H9 (cell line): ENCODE measurements at regions not wholly inside any gene's neighbourhood (a gene's known extent, or its start where the extent isn't known, plus 50 kb on each side); places are given as distances from the start of the nearest gene placed in this dataset.
A peak's percentile ranks its signal among the peaks of the same experiment; 100 is the strongest.

Source experiments
- DNase-seq: peaks from one replicate; pipeline ENCODE4 v3.0.0-alpha.2; 2017
- H2AFZ ChIP-seq: one replicate; pipeline ENCODE4 v1.6.1; 2013; ENCODE audit warnings: mild to moderate bottlenecking, low read length, control low read depth, moderate library complexity
- H2AK5ac ChIP-seq: 2 replicates; pipeline ENCODE4 v1.6.1; 2013; ENCODE audit warnings: low read length, control low read depth, mixed read lengths; ENCODE audit not compliant: insufficient read length
- H2BK120ac ChIP-seq: one replicate; pipeline ENCODE4 v1.6.1; 2013; ENCODE audit warnings: low read depth, mild to moderate bottlenecking, low read length, control low read depth, inconsistent platforms; ENCODE audit not compliant: poor library complexity, severe bottlenecking
- H2BK12ac ChIP-seq: 2 replicates; pipeline ENCODE4 v1.6.1; 2013; ENCODE audit warnings: low read length, control low read depth, mixed read lengths, low read depth; ENCODE audit not compliant: insufficient read length
- H2BK15ac ChIP-seq: 2 replicates; pipeline ENCODE4 v1.6.1; 2013; ENCODE audit warnings: low read depth, low read length, control low read depth
- H2BK20ac ChIP-seq: one replicate; pipeline ENCODE4 v1.6.1; 2013; ENCODE audit warnings: low read depth, mild to moderate bottlenecking, low read length, control low read depth, inconsistent platforms; ENCODE audit not compliant: poor library complexity, severe bottlenecking
- H2BK5ac ChIP-seq: 2 replicates; pipeline ENCODE4 v1.6.1; 2013; ENCODE audit warnings: low read length, control low read depth, mixed read lengths; ENCODE audit not compliant: insufficient read length
- H3K14ac ChIP-seq: 2 replicates; pipeline ENCODE4 v1.6.1; 2013; ENCODE audit warnings: low read length, control low read depth; ENCODE audit not compliant: insufficient read depth
- H3K18ac ChIP-seq: 2 replicates; pipeline ENCODE4 v1.6.1; 2013; ENCODE audit warnings: low read depth, mild to moderate bottlenecking, mixed read lengths, low read length, control low read depth; ENCODE audit not compliant: insufficient read length
- H3K23ac ChIP-seq: 2 replicates; pipeline ENCODE4 v1.6.1; 2013; ENCODE audit warnings: low read length, control low read depth, mixed read lengths, low read depth; ENCODE audit not compliant: insufficient read length
- H3K23me2 ChIP-seq: 2 replicates; pipeline ENCODE4 v1.6.1; 2013; ENCODE audit warnings: low read depth, mild to moderate bottlenecking, mixed read lengths, low read length, control low read depth; ENCODE audit not compliant: insufficient read length, poor library complexity, severe bottlenecking
- H3K27ac ChIP-seq: 2 replicates; pipeline ENCODE4 v1.5.1; 2013; ENCODE audit warnings: low read length, control low read depth, mixed read lengths, low read depth; ENCODE audit not compliant: insufficient read length
- H3K27me3 ChIP-seq: 2 replicates; pipeline ENCODE4 v1.6.1; 2013; ENCODE audit warnings: low read length, control low read depth, inconsistent platforms; ENCODE audit not compliant: insufficient read depth
- H3K4ac ChIP-seq: 2 replicates; pipeline ENCODE4 v1.6.1; 2013; ENCODE audit warnings: low read depth, mild to moderate bottlenecking, control low read depth, inconsistent platforms, low read length, moderate library complexity
- H3K4me1 ChIP-seq: 2 replicates; pipeline ENCODE4 v1.6.1; 2013; ENCODE audit warnings: low read length, control low read depth, inconsistent platforms; ENCODE audit not compliant: insufficient read depth
- H3K4me2 ChIP-seq: 2 replicates; pipeline ENCODE4 v1.6.1; 2013; ENCODE audit warnings: low read length, control low read depth, mixed read lengths; ENCODE audit not compliant: insufficient read length, insufficient read depth
- H3K56ac ChIP-seq: 2 replicates; pipeline ENCODE4 v1.6.1; 2013; ENCODE audit warnings: low read depth, mild to moderate bottlenecking, mixed read lengths, low read length, control low read depth; ENCODE audit not compliant: insufficient read length
- H3K79me1 ChIP-seq: 2 replicates; pipeline ENCODE4 v1.6.1; 2013; ENCODE audit warnings: low read depth, mild to moderate bottlenecking, moderate library complexity, low read length, control low read depth, inconsistent platforms; ENCODE audit not compliant: insufficient read depth, poor library complexity, severe bottlenecking
- H3K79me2 ChIP-seq: 2 replicates; pipeline ENCODE4 v1.6.1; 2013; ENCODE audit warnings: low read length, control low read depth, inconsistent platforms; ENCODE audit not compliant: insufficient read depth
- H3K9ac ChIP-seq: 2 replicates; pipeline ENCODE4 v1.6.1; 2013; ENCODE audit warnings: low read length, control low read depth, mixed read lengths; ENCODE audit not compliant: insufficient read length; ENCODE audit errors: extremely low read depth
- H3K9me3 ChIP-seq: one replicate; pipeline ENCODE4 v1.6.1; 2013; ENCODE audit warnings: low read depth, low read length, inconsistent platforms; ENCODE audit not compliant: control insufficient read depth
- H3T11ph ChIP-seq: one replicate; pipeline ENCODE4 v1.6.1; 2013; ENCODE audit warnings: mild to moderate bottlenecking, low read length, control low read depth, inconsistent platforms
- H4K20me1 ChIP-seq: one replicate; pipeline ENCODE4 v1.6.1; 2013; ENCODE audit not compliant: control insufficient read depth, insufficient read length, insufficient read depth
- H4K5ac ChIP-seq: 2 replicates; pipeline ENCODE4 v1.6.1; 2013; ENCODE audit warnings: low read depth, mild to moderate bottlenecking, mixed read lengths, low read length, control low read depth; ENCODE audit not compliant: insufficient read length
- H4K8ac ChIP-seq: replicated peaks from 2 replicates; pipeline ENCODE4 v1.6.1; 2013; ENCODE audit warnings: low read length, control low read depth, mixed read lengths, low read depth; ENCODE audit not compliant: insufficient read length
- H4K91ac ChIP-seq: 2 replicates; pipeline ENCODE4 v1.6.1; 2013; ENCODE audit warnings: low read depth, mild to moderate bottlenecking, moderate library complexity, mixed read lengths, low read length, control low read depth; ENCODE audit not compliant: insufficient read length
- H3K27ac Mint-ChIP-seq, 3 experiments: 2 replicates in 2 of 3; 3 replicates in 1 of 3; pipeline ENCODE4 v1.8.0; 2020 to 2021; ENCODE audit warnings: mixed read lengths in 3 of 3, mild to moderate bottlenecking in 1 of 3, moderate library complexity in 1 of 3
- H3K27me3 Mint-ChIP-seq: 2 replicates; pipeline ENCODE4 v1.8.0; 2021; ENCODE audit warnings: low read depth, mild to moderate bottlenecking, moderate library complexity, mixed read lengths
- H3K36me3 Mint-ChIP-seq, 3 experiments: 2 replicates in 2 of 3; 3 replicates in 1 of 3; pipeline ENCODE4 v1.8.0; 2020 to 2021; ENCODE audit warnings: low read depth in 3 of 3, mixed read lengths in 3 of 3; ENCODE audit not compliant: insufficient read depth in 1 of 3
- H3K4me1 Mint-ChIP-seq, 2 experiments: 2 replicates each; pipeline ENCODE4 v1.8.0; 2020; ENCODE audit warnings: mixed read lengths in 2 of 2
- H3K4me3 Mint-ChIP-seq, 2 experiments: 2 replicates in 1 of 2; 3 replicates in 1 of 2; pipeline ENCODE4 v1.8.0; 2020 to 2021; ENCODE audit warnings: mild to moderate bottlenecking in 2 of 2, mixed read lengths in 2 of 2, moderate library complexity in 1 of 2
- H3K9me3 Mint-ChIP-seq, 2 experiments: 2 replicates in 1 of 2; 3 replicates in 1 of 2; pipeline ENCODE4 v1.8.0; 2020; ENCODE audit warnings: mild to moderate bottlenecking in 2 of 2, mixed read lengths in 2 of 2, moderate library complexity in 1 of 2
- WGBS: extraction: QIAGEN DNeasy Blood & Tissue Kit; methylation state at CpG from one replicate; pipeline ENCODE4 v1.1.7; 2013; ENCODE audit warnings: missing lambda C conversion rate, low lambda C conversion rate, mixed read lengths; ENCODE audit not compliant: insufficient read length; ENCODE audit errors: extremely low coverage; 5-methylcytosine and 5-hydroxymethylcytosine counted together
- TF ChIP-seq, protein P1 (sequence below): fragments of 200-600 bp; sonication (generic); conservative IDR thresholded peaks from 3 replicates; pipeline ENCODE4 v1.8.0; 2021; ENCODE audit warnings: antibody characterized with exemption, mild to moderate bottlenecking

DNA sequence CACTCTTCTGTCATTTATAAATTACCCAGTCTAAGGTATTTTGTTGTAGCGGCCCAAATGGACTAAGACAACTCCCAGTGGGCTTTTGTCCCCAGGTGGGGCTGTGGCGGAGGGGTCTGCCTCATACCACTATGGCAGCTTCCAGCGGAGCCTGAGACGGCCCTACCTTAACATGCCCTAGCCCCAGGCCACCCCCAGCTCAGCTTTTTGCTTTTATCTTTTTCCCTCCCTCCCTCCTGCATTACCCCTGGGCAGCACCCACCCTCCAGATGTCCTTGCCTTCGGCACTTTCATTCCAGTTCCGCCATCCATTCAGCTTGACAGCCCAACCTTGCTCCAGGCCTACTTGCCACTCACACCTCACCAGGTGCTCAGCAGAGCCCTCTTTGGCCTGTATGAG, 307.3 kb downstream of the PTPRU start:
- no peak overlapping the region for H3K23ac ChIP-seq
- no peaks in the 10 kb centered on the region for H3K79me1 ChIP-seq
- H4K5ac ChIP-seq, result no peak overlapping the region
- H3T11ph ChIP-seq, result no peak overlapping the region
- H3K4ac ChIP-seq, result no peak overlapping the region
- H3K9me3 ChIP-seq, result no peaks in the 10 kb centered on the region
- H3K27me3 ChIP-seq, result no peaks in the 10 kb centered on the region
- H3K27ac Mint-ChIP-seq, result peak overlapping the region in 1 of 3 experiments; percentile 77; a peak in 1 of 7 replicates
- H3K36me3 Mint-ChIP-seq, result no peaks in the 10 kb centered on the region; a peak in 1 of 7 replicates
- H2BK20ac ChIP-seq, result no peak overlapping the region
- no peaks in the 10 kb centered on the region for H3K23me2 ChIP-seq
- no peaks in the 10 kb centered on the region for H4K20me1 ChIP-seq
- TF ChIP-seq, protein P1, sequence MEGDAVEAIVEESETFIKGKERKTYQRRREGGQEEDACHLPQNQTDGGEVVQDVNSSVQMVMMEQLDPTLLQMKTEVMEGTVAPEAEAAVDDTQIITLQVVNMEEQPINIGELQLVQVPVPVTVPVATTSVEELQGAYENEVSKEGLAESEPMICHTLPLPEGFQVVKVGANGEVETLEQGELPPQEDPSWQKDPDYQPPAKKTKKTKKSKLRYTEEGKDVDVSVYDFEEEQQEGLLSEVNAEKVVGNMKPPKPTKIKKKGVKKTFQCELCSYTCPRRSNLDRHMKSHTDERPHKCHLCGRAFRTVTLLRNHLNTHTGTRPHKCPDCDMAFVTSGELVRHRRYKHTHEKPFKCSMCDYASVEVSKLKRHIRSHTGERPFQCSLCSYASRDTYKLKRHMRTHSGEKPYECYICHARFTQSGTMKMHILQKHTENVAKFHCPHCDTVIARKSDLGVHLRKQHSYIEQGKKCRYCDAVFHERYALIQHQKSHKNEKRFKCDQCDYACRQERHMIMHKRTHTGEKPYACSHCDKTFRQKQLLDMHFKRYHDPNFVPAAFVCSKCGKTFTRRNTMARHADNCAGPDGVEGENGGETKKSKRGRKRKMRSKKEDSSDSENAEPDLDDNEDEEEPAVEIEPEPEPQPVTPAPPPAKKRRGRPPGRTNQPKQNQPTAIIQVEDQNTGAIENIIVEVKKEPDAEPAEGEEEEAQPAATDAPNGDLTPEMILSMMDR, result no peak
- H3K9me3 Mint-ChIP-seq, result no peaks in the 10 kb centered on the region
- no peak overlapping the region for H3K9ac ChIP-seq
- H2AFZ ChIP-seq, result no peak overlapping the region
- no peaks in the 10 kb centered on the region for H3K79me2 ChIP-seq
- H3K18ac ChIP-seq, result no peak overlapping the region
- no peak overlapping the region for H2BK15ac ChIP-seq
- DNase-seq, result no peak
- no peak overlapping the region for H4K91ac ChIP-seq
- H4K8ac ChIP-seq, result no peak overlapping the region
- H2AK5ac ChIP-seq, result no peak overlapping the region
- H3K14ac ChIP-seq, result no peak overlapping the region
- no peak overlapping the region for H3K56ac ChIP-seq
- H3K4me2 ChIP-seq, result no peak overlapping the region
- no peaks in the 10 kb centered on the region for H3K4me1 Mint-ChIP-seq
- no peak overlapping the region for H2BK12ac ChIP-seq
- no peak overlapping the region for H2BK120ac ChIP-seq
- WGBS, result no CpG with 5 or more reads among the region's 6 CpGs
- H3K27ac ChIP-seq, result no peak overlapping the region
- H3K27me3 Mint-ChIP-seq, result peaks cover 3% of the 10 kb centered on the region
- H3K4me3 Mint-ChIP-seq, result no peak overlapping the region
- H2BK5ac ChIP-seq, result no peak overlapping the region
- H3K4me1 ChIP-seq, result no peaks in the 10 kb centered on the region
